RWPE1 (cell line): ENCODE measurements at regions not wholly inside any gene's neighbourhood (a gene's known extent, or its start where the extent isn't known, plus 50 kb on each side); places are given as distances from the start of the nearest gene placed in this dataset.

Source experiments
- CTCF ChIA-PET: fragments of 350-600 bp; sonication (Branson Sonifier 250); formaldehyde crosslinking; extraction: SDS; loops from one replicate; lab custom pipeline; 2021; lab: Yijun Ruan, JAX
- POLR2A ChIA-PET: fragments of 400-600 bp; formaldehyde crosslinking; extraction: SDS; loops from one replicate; lab custom pipeline; 2020; ENCODE audit warnings: antibody characterized with exemption; ENCODE audit not compliant: low non-redundant PET; lab: Yijun Ruan, JAX
- DNase-seq: peaks from one replicate; pipeline ENCODE4 v3.0.0; 2012; ENCODE audit warnings: low spot score
- H3K27ac ChIP-seq: fragments of 450-650 bp; 2 replicates; pipeline ENCODE4 v1.5.1; 2017
- TF ChIP-seq, protein P1 (sequence below): fragments of 450-650 bp; conservative IDR thresholded peaks from 2 replicates; pipeline ENCODE4 v1.5.1; 2017; ENCODE audit warnings: low read depth, mild to moderate bottlenecking

DNA sequence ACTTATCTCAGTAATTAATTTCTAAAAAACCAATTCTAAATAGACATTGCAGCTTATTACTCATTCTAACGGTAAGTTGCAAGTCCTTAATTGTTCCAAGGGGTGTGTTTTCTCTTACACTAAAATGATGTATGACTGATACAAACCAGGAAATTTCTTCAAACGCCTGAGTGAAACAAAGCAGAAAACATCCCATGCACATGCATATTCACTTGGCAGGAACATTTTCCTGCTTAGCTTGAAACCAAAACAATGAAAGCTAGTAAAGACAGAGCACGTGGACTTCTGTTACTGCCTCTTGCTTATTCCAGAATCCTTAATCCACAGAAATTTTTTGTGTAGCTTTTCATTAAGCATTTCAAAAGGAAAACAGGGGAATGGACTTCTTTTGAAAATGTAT lies 187.7 kb downstream of the MTERF1 start:
- H3K27ac ChIP-seq: no peak overlapping the region
- POLR2A ChIA-PET: no interaction called here
- DNase-seq: no peak
- TF ChIP-seq, protein P1, sequence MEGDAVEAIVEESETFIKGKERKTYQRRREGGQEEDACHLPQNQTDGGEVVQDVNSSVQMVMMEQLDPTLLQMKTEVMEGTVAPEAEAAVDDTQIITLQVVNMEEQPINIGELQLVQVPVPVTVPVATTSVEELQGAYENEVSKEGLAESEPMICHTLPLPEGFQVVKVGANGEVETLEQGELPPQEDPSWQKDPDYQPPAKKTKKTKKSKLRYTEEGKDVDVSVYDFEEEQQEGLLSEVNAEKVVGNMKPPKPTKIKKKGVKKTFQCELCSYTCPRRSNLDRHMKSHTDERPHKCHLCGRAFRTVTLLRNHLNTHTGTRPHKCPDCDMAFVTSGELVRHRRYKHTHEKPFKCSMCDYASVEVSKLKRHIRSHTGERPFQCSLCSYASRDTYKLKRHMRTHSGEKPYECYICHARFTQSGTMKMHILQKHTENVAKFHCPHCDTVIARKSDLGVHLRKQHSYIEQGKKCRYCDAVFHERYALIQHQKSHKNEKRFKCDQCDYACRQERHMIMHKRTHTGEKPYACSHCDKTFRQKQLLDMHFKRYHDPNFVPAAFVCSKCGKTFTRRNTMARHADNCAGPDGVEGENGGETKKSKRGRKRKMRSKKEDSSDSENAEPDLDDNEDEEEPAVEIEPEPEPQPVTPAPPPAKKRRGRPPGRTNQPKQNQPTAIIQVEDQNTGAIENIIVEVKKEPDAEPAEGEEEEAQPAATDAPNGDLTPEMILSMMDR: no peak
- CTCF ChIA-PET: no interaction called here

DNA sequence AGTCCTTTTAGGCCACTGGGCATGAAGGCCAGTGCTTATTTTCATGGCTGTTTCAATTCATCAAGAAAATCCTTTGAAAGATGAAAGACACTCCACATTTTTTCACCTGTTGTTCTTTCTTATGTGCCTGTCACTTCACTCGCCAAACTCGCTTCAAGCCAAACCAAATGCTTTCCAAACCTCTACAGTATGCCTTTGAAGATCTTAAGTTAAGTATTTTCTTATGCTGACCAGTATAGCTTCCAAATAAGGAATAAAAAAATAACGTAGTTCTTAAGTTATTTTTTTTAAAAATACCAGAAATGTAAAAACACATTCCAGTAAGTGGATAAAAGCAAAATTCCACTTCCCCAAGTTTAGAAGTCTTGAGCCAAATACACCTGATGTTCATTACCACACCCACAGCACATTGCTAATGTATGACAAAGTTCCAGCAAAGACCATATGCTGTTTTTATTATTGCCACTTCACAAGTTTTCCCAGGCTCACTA lies 186.1 kb downstream of the MTERF1 start:
- H3K27ac ChIP-seq: no peak overlapping the region
- POLR2A ChIA-PET: no interaction called here
- CTCF ChIA-PET: no interaction called here
- DNase-seq: no peak
- TF ChIP-seq, protein P1: no peak

DNA sequence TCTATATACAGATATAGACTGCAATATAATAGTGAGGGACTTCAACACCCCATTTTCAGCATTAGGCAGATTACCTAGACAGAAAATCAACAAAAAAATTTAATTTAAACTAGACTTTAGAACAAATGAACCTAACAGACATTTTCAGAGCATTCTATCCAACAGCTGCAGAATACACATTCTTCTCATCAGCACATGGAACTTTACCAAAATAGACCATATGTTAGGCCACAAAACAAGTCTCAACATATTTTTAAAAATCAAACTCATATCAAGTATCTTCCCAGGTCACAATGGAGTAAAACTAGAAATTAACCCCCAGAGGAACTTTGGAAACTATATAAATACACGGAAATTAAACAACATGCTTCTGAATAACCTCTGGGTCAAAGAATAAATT lies 169.6 kb downstream of the MTERF1 start:
- DNase-seq: no peak
- POLR2A ChIA-PET: no interaction called here
- TF ChIP-seq, protein P1: no peak
- no peak overlapping the region for H3K27ac ChIP-seq
- CTCF ChIA-PET: no interaction called here

DNA sequence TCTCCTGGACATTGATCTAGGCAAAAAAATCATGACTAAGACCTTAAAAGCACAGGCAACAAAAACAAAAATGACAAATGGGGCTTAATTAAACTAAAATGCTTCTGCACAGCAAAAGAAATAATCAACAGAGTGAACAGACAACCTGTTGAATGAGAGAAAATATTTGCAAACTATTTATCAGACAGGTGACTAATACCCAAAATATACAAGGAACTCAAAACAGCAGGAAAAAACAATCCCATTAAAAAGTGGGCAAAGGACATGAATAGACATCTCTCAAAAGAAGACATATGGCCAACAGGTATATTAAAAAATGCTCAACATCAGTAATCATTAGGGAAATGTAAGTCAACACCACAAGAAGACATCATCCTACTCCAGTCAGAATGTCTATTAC lies 166.8 kb downstream of the MTERF1 start:
- ChIA-PET POLR2A (no interaction called here), CTCF (no interaction called here)
- H3K27ac ChIP-seq: no peak overlapping the region
- no peak for DNase-seq
- TF ChIP-seq, protein P1: no peak

DNA sequence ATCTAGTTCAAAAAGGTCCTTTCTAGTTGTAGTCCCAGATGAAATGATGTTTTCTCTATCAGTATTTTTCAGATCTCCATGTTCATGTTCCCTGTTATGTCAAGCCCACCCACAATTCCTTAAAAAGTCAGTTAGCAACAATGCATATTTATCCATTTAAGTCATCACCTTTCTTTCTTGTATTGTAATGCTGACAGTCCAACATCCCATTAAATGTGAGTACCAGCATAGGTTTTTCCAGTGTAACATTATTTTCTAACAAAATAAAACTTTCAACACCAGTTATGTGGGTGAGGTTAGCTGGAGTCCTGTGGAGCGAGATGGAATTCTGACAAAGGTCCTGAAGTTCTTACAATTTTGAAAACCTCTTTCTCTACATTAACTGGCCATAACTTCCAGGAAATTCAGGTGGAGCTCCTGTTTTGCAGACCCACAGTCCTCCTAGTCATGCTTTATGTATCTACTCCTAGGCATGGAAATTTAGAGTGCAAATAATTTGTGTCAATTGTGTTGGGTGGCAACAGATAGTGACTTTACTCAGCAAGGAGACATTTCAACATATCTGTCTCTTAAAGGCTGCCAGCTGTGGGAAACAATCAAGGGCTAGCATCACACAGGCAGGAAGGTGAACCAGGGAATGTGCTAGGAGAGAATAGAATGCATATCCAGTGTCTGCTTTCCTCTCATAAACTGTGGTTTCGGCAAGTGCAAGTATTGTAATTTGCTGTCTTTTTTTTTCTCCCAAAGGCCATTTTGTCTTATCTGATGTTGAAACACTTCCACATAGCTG lies 162.6 kb downstream of the MTERF1 start:
- ChIA-PET CTCF (no interaction called here), POLR2A (interaction anchor here (0.7 kb wide), 1 partner anchor 43 kb away, joined by 3 read pairs; no protein-coding TSS in a partner anchor)
- TF ChIP-seq, protein P1: no peak

DNA sequence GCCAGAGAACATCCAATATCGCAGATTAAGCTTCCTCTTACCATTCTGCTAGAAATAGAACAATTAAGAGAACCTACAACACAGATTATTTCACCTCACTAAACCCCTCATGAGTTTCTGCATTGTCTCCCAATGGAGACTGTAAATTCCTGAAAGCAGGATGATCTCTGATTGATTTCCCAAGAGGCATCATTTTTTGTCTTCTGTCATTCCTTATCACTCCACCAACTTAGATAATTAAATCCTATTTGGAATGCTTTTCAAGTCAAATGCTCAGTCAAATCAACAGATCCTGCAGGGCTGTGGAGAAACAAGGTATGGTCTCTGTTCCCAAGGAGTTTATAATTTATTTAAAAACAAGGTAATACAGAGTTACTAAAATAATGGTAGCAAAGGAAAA lies 161.5 kb downstream of the MTERF1 start:
- POLR2A ChIA-PET: no interaction called here
- no peak for DNase-seq
- CTCF ChIA-PET: no interaction called here
- no peak overlapping the region for H3K27ac ChIP-seq
- TF ChIP-seq, protein P1: no peak

More for the DNA sequence above, 162.6 kb downstream of the MTERF1 start:
- H3K27ac ChIP-seq: no peak overlapping the region
- no peak for DNase-seq
